HFF-Myc (cell line): ENCODE measurements at regions not wholly inside any gene's neighbourhood (a gene's known extent, or its start where the extent isn't known, plus 50 kb on each side); places are given as distances from the start of the nearest gene placed in this dataset.

ENCODE experiments used
- DNase-seq: peaks from one replicate; pipeline ENCODE4 v3.0.0-alpha.2; 2011; ENCODE audit warnings: low read depth; ENCODE audit errors: extremely low read depth
- H3K4me3 ChIP-seq: replicated peaks from 2 replicates; pipeline ENCODE4 v1.5.1; 2011; ENCODE audit warnings: low read depth, mild to moderate bottlenecking, control low read depth, low read length
- TF ChIP-seq, protein P1 (sequence below): IDR thresholded peaks from 2 replicates; pipeline ENCODE4 v1.5.1; 2012; ENCODE audit warnings: mild to moderate bottlenecking, low read depth, low read length, control low read depth; ENCODE audit errors: missing control alignments

DNA sequence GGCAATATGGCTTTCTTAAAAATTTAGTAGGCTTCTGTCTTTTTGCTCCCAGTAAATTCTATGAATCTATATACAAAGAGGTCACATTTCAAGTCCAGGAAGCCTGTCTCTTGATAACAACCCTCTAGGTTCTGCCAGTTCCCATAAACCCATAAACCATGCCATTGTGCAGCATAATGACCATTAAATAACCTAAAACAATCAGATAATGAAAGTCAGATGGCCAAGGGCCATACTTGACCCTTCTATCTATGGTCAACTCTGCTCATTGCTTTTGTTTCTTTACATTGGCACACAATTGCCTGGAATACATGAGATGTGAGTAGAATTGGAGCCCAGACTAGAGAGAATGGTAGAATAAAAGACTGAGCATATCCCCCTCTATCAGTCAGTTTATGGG, 305.4 kb upstream of the KIF2A start:
- no peak overlapping the region for H3K4me3 ChIP-seq
- TF ChIP-seq, protein P1, sequence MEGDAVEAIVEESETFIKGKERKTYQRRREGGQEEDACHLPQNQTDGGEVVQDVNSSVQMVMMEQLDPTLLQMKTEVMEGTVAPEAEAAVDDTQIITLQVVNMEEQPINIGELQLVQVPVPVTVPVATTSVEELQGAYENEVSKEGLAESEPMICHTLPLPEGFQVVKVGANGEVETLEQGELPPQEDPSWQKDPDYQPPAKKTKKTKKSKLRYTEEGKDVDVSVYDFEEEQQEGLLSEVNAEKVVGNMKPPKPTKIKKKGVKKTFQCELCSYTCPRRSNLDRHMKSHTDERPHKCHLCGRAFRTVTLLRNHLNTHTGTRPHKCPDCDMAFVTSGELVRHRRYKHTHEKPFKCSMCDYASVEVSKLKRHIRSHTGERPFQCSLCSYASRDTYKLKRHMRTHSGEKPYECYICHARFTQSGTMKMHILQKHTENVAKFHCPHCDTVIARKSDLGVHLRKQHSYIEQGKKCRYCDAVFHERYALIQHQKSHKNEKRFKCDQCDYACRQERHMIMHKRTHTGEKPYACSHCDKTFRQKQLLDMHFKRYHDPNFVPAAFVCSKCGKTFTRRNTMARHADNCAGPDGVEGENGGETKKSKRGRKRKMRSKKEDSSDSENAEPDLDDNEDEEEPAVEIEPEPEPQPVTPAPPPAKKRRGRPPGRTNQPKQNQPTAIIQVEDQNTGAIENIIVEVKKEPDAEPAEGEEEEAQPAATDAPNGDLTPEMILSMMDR = no peak
- no peak for DNase-seq

DNA sequence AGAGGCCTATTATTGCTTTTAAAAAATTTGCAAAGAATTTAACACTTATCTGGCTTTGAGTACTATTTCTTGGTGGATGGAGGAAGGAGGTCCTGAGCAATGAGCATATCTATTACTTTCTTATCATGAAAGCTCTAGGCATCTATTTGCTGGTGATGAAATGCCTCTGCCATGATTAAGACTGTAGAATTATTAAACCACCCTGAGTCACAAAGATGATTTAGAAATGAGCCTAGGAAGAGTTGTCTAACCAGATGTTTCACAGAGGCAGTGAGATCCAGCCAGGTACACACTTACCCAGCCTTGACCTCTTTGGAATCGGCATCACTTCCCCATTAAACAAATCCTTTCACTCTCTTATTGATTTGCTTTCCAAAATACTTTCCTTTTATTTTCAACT, 304.4 kb upstream of the KIF2A start:
- H3K4me3 ChIP-seq = no peak overlapping the region
- TF ChIP-seq, protein P1 = no peak
- DNase-seq = no peak

DNA sequence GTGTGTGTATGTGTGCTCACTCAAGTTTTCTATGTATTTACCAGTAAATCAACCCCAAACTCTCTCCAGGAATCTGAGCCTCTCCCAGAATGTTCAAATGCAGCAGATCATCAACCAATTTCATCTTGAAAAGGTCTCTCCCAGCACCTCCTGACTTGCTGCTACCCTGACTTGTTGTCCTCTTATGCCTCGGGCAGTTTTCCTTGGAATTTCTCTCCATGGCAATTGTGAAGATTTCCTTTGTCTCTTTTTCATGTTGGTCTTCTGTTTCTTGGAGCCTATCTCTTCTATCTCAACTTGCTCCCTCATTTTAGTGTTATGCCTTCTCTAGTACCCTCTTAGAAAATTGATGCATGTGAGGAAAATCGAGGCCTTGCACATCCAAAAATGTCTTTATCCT, 303.6 kb upstream of the KIF2A start:
- DNase-seq = no peak
- TF ChIP-seq, protein P1 = no peak

DNA sequence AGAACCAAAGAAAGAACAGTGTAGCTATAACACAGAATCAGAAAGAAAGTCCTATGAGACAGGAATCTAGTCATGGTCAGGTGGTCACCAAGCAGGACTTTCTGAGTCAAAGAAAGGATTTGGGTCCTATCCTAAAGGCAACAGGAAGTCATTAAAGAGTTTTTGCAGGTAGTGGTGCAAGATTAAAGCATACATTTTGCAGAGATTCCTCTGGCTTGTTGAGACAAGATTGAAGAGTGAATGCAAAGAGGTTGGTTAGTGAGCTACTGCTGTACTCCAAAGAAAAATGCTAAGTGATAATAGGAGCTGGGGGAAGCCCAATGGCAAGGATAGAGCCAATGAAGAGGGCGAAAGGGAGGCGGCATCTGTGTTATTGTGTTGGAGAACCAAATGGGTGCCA, 300.5 kb upstream of the KIF2A start:
- no peak for DNase-seq
- H3K4me3 ChIP-seq = no peak overlapping the region
- TF ChIP-seq, protein P1 = no peak

More for the DNA sequence above, 303.6 kb upstream of the KIF2A start:
- H3K4me3 ChIP-seq = no peak overlapping the region

DNA sequence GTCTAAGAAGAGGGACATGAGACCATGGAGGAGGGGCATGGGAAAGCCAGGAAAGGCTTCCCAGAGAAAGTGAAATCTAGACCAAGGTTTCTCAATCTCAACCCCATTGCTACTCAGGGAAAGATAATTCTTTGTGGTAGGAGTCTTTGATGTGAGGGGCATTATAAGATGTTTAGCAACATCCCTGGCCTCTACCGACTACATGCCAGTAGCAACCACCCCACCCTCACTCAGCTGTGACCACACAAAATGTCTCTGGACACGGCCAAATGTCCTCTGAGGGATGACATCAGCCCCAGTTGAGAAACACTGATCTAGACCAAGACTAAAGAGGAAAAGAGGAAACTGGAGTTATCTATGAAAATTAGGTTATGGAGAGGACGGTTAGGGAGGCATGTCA, 298.5 kb upstream of the KIF2A start:
- DNase-seq = no peak
- H3K4me3 ChIP-seq = no peak overlapping the region
- TF ChIP-seq, protein P1 = no peak

DNA sequence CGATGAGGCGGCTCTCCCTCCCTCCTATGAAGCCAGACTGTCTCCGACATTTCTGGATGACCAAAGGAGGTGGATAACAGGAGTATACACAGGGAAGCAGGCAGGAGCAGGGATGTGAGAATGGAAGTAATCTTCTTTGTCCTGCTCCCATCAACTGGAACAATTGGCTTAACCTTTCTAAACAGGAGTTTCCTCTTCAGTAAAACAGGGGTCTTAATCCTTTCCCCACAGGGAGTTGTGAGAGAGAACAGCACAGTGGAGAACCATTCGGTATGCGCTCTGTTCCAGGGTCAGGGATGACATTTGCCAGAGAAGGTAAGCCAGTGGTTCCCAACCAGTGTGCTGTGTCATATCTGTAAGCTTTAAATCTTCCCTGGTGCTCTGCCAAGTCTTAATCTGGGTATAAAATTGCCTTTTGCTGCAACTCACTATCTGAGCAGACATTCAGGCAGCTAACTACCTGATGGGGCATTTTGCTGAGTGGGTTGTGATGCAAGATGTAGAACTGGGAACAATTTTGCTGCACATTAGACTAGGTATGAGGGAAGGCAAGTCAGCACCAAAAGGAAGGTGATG, 294.8 kb upstream of the KIF2A start:
- TF ChIP-seq, protein P1 = no peak
- no peak overlapping the region for H3K4me3 ChIP-seq
- no peak for DNase-seq

DNA sequence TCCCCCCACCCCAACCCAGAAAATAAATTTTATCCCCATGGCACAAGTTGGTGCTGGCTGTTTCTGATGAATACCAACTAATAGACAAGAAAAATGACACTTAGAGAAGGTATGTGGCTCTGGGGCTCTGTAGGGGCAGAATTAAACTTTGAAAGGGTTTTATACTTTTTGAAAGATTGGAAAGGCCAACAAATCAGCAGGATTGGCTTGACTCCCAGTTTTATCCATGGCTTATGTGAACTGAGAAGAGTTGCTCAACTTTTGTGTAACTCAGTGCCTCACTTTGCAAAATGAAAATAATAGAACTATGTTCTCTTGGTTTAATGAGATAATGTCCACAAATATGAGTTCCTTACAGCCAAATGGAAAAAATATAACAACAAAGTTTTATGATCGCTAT, 288.9 kb upstream of the KIF2A start:
- no peak overlapping the region for H3K4me3 ChIP-seq
- TF ChIP-seq, protein P1 = no peak
- no peak for DNase-seq
